ENCODE measurements at regions not wholly inside any gene's neighbourhood (a gene's known extent, or its start where the extent isn't known, plus 50 kb on each side); places are given as distances from the start of the nearest gene placed in this dataset.

- 77 to 95% methylated on average over 3 of the region's 3 CpGs for WGBS, 2 donors
- peaks cover 0 to 2% (median 0%) of the 10 kb centered on the region in 4 donors for H3K9me3 ChIP-seq (ENCODE audit: control insufficient read depth in 4 of 4, insufficient read depth in 3 of 4, low read length in 3 of 4)
- TF ChIP-seq CTCF (IDR thresholded peaks at IDR 0.05; ENCODE audit: control extremely low read depth, extremely low read depth) = no peak
- H3K4me3 ChIP-seq = no peak overlapping the region
- ATAC-seq (ENCODE audit: insufficient read depth, low FRiP score) (no peak), DNase-seq (no peak)
- no peak overlapping the region for H3K27ac ChIP-seq (ENCODE audit: low read depth in 1 of 2, low read length in 1 of 2)
- no peaks in the 10 kb centered on the region for H3K27me3 ChIP-seq (ENCODE audit: control insufficient read depth in 3 of 3, insufficient read depth in 3 of 3, low read length in 2 of 3)
- no peaks in the 10 kb centered on the region for H3K36me3 ChIP-seq (ENCODE audit: control insufficient read depth in 4 of 4, insufficient read depth in 4 of 4, low read length in 4 of 4)
- no peak overlapping the region for H3K9ac ChIP-seq (ENCODE audit: insufficient read depth in 1 of 2, low read length in 2 of 2)
- no peaks in the 10 kb centered on the region for H3K4me1 ChIP-seq (ENCODE audit: control insufficient read depth in 5 of 5, insufficient read depth in 5 of 5, low read length in 5 of 5)
These were observed 534.5 kb downstream of the EBF1 start for GRCh38 chr5:158565017-158565789.

DNA sequence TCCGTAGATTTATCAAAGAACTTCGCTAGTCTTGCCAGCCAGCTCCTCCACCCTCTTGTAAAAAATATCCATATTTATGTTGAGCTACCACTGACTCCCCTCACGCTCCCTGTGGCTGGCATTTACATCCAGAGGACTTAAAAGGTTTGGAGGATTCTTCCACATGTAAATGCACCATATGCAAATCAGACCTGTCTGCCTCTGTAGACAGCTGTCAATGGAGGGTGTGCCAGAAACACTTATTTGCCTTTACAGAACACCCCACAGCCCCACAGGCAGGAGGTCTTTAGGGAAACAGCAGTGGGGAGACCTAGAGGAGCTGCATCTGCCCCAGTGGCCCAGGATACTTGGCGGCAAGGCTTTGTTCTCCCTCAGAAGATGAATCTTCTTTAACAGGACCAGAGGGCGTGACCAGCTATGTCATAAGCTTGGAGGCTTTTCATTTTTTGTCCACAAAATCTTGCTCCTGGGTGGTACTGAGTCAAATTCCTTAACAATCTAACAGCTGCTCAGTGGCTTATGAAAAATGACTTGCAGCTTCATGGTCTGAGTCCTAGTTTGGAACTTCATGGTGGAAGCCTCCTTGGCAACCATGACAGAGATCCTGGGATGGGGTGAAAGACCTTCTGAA is 535.8 kb downstream of the EBF1 start:
- Histone ChIP-seq H3K9me3 (ENCODE audit: control insufficient read depth in 4 of 4, insufficient read depth in 3 of 4, low read length in 3 of 4) (peaks cover 0 to 2% (median 0%) of the 10 kb centered on the region in 4 donors), H3K36me3 (ENCODE audit: control insufficient read depth in 4 of 4, insufficient read depth in 4 of 4, low read length in 4 of 4) (no peaks in the 10 kb centered on the region), H3K27me3 (ENCODE audit: control insufficient read depth in 3 of 3, insufficient read depth in 3 of 3, low read length in 2 of 3) (no peaks in the 10 kb centered on the region), H3K27ac (ENCODE audit: low read depth in 1 of 2, low read length in 1 of 2) (no peak overlapping the region), H3K4me1 (ENCODE audit: control insufficient read depth in 5 of 5, insufficient read depth in 5 of 5, low read length in 5 of 5) (peaks cover 0 to 2% (median 0%) of the 10 kb centered on the region in 5 donors), H3K9ac (ENCODE audit: insufficient read depth in 1 of 2, low read length in 2 of 2) (no peak overlapping the region), H3K4me3 (no peak overlapping the region)
- DNase-seq (no peak), ATAC-seq (ENCODE audit: insufficient read depth, low FRiP score) (no peak)
- TF ChIP-seq CTCF (IDR thresholded peaks at IDR 0.05; ENCODE audit: control extremely low read depth, extremely low read depth) = no peak
- 95% methylated on average over 5 of the region's 5 CpGs for WGBS, 2 donors

DNA sequence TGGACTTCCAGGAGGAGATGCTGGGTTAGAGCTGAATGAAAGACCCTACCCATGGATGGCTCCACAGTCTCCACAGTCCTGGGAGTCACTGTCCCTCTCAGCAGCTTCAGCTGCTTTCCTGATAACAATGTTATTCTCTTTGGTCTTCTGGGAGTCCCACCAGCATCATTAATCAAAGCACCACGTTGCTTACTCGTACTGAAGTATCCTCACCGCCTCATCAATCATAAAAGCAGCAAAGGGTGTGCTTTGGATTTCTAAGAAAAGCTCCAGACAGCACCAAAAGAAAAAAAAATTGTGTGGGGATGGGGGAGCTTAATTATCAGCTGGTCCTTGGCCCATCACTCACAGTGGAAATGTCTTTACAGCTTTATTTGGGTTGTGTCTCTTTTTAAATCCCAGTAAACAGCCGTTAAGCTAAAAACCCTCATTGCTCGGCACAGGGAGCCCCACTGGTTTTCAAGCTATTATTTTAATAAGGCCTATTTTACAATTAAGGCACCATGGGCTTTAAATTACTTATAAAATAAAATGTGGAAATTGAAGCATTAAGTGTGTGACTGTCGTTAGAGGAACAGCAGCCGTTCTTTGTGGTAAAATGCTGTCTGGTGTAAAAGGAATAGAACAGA is 538.0 kb downstream of the EBF1 start:
- Histone ChIP-seq H3K27me3 (ENCODE audit: control insufficient read depth in 3 of 3, insufficient read depth in 3 of 3, low read length in 2 of 3) (no peaks in the 10 kb centered on the region), H3K36me3 (ENCODE audit: control insufficient read depth in 4 of 4, insufficient read depth in 4 of 4, low read length in 4 of 4) (no peaks in the 10 kb centered on the region), H3K9ac (ENCODE audit: insufficient read depth in 1 of 2, low read length in 2 of 2) (no peak overlapping the region), H3K4me3 (no peak overlapping the region), H3K4me1 (ENCODE audit: control insufficient read depth in 5 of 5, insufficient read depth in 5 of 5, low read length in 5 of 5) (peaks cover 0 to 2% (median 0%) of the 10 kb centered on the region in 5 donors), H3K27ac (ENCODE audit: low read depth in 1 of 2, low read length in 1 of 2) (no peak overlapping the region), H3K9me3 (ENCODE audit: control insufficient read depth in 4 of 4, insufficient read depth in 3 of 4, low read length in 3 of 4) (peaks cover 0 to 2% (median 0%) of the 10 kb centered on the region in 4 donors)
- no peak for TF ChIP-seq CTCF (IDR thresholded peaks at IDR 0.05; ENCODE audit: control extremely low read depth, extremely low read depth)
- DNase-seq = no peak
- 79 to 82% methylated on average over 7 of the region's 7 CpGs for WGBS, 2 donors
- ATAC-seq (ENCODE audit: insufficient read depth, low FRiP score) = no peak

All from lung (tissue), 11 donors.